Nephron progenitor cell (in vitro differentiated cells): ENCODE measurements at regions not wholly inside any gene's neighbourhood (a gene's known extent, or its start where the extent isn't known, plus 50 kb on each side); places are given as distances from the start of the nearest gene placed in this dataset.
"Not testable (repeated sequence)": the region's sequence is repeated elsewhere in the genome, so short reads cannot be mapped to it uniquely, and the experiment has no call there.

Experiments
- DNase-seq: peaks from one replicate; pipeline ENCODE4 v3.0.0; 2021
- H3K27ac Mint-ChIP-seq: 2 replicates; pipeline ENCODE4 v1.8.0; 2021; ENCODE audit warnings: mild to moderate bottlenecking, moderate library complexity, mixed read lengths
- H3K27me3 Mint-ChIP-seq: 2 replicates; pipeline ENCODE4 v1.8.0; 2021; ENCODE audit warnings: mild to moderate bottlenecking, low read depth, mixed read lengths; ENCODE audit not compliant: poor library complexity
- H3K36me3 Mint-ChIP-seq: 2 replicates; pipeline ENCODE4 v1.8.0; 2021; ENCODE audit warnings: low read depth, mixed read lengths
- H3K4me1 Mint-ChIP-seq: 2 replicates; pipeline ENCODE4 v1.8.0; 2021; ENCODE audit warnings: mixed read lengths
- H3K4me3 Mint-ChIP-seq: 2 replicates; pipeline ENCODE4 v1.8.0; 2021; ENCODE audit warnings: mild to moderate bottlenecking, moderate library complexity, mixed read lengths
- H3K9me3 Mint-ChIP-seq: 2 replicates; pipeline ENCODE4 v1.8.0; 2021; ENCODE audit warnings: mild to moderate bottlenecking, moderate library complexity, mixed read lengths
- TF ChIP-seq, protein P1 (sequence below): fragments of 200-600 bp; sonication (generic); IDR thresholded peaks from 2 replicates; pipeline ENCODE4 v1.5.0; 2021; ENCODE audit warnings: antibody characterized with exemption

DNA sequence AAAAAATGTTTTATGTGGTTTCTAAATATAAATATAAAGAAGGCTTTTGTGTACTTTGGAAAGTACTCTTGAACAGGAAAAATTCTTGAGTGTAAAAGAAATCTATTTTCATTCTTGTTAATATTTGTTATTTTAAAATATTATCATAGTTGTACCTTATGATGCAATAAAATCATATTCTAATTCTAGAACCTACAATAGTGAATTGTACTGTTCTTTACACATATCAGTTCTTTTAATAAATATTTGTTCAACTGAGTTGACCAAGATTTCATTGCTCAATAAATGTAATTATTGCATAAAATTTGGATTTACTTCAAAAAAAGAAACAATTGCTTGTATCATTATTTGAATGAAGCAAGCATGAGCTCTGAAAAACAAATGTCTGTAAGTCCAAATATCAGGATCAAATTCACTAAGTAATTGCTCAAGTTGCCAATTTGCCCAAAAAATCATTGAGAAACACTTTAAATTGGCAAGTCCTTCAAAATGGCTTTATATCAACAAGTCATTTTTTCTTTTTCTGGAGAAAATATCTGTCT is 191.6 kb upstream of the SLC16A7 start:
- Mint-ChIP-seq H3K27ac (no peak overlapping the region), H3K27me3 (no peaks in the 10 kb centered on the region), H3K4me3 (no peak overlapping the region), H3K36me3 (no peaks in the 10 kb centered on the region), H3K9me3 (peaks cover 7% of the 10 kb centered on the region), H3K4me1 (peaks cover 5% of the 10 kb centered on the region)
- TF ChIP-seq, protein P1, sequence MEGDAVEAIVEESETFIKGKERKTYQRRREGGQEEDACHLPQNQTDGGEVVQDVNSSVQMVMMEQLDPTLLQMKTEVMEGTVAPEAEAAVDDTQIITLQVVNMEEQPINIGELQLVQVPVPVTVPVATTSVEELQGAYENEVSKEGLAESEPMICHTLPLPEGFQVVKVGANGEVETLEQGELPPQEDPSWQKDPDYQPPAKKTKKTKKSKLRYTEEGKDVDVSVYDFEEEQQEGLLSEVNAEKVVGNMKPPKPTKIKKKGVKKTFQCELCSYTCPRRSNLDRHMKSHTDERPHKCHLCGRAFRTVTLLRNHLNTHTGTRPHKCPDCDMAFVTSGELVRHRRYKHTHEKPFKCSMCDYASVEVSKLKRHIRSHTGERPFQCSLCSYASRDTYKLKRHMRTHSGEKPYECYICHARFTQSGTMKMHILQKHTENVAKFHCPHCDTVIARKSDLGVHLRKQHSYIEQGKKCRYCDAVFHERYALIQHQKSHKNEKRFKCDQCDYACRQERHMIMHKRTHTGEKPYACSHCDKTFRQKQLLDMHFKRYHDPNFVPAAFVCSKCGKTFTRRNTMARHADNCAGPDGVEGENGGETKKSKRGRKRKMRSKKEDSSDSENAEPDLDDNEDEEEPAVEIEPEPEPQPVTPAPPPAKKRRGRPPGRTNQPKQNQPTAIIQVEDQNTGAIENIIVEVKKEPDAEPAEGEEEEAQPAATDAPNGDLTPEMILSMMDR, result no peak
- no peak for DNase-seq

DNA sequence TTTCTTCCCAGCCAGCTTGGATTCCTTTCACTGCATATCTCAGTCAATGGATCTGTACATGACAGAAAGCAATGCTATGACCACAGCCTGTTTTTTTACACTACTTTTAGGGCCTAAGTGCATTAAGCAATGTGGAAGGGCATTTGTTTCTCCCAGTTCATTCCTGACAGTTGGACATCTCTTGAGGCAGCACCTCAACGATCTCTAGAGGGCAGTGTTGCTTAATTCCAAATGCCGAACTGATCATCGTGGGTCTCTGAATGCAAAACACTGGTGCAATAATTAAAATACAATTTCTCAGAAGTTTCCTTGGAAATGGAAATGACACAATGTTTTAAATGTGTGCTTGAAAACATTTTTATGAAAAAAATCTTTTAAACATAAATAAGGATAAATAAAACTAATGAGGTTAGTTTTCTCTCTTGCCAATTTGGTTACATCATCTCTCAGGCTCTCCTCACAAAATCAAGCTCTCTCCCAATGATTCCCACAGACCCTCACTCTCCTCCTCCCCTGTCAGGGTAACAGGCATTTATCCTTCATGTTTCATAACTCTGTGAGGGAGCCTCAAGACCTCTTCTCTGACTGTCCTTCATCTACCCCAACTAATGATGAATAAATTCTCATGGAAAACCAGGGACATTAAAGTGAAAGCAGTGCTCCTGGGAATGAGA is 192.4 kb upstream of the SLC16A7 start:
- Mint-ChIP-seq H3K27me3 (no peaks in the 10 kb centered on the region), H3K4me3 (no peak overlapping the region), H3K36me3 (no peaks in the 10 kb centered on the region), H3K9me3 (peaks cover 7% of the 10 kb centered on the region), H3K27ac (no peak overlapping the region), H3K4me1 (peaks cover 5% of the 10 kb centered on the region)
- TF ChIP-seq, protein P1, result peak; percentile 77
- DNase-seq, result peak; percentile 48

DNA sequence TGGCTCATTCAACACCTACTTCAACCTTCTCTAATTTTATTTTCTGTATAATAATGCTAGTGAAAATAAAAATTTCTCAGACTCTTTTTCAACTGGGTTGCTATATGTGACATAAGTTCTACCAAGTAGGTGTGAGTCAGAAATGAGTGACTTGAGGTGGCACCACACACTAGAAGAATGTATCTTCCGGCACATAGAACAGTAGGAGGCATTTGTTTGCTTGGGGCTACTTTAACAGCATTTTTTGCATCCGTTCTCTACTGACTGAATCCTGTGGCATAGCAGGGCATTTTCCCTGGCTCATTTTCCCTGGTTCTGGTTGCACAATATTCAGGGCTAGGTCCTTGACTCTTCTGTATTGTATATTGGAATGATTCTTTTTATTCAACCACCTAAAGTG is 194.0 kb upstream of the SLC16A7 start:
- TF ChIP-seq, protein P1, result no peak
- no peak for DNase-seq
- Mint-ChIP-seq H3K4me1 (peaks cover 5% of the 10 kb centered on the region), H3K4me3 (no peak overlapping the region), H3K9me3 (peaks cover 7% of the 10 kb centered on the region), H3K27me3 (no peaks in the 10 kb centered on the region), H3K36me3 (no peaks in the 10 kb centered on the region), H3K27ac (no peak overlapping the region)

DNA sequence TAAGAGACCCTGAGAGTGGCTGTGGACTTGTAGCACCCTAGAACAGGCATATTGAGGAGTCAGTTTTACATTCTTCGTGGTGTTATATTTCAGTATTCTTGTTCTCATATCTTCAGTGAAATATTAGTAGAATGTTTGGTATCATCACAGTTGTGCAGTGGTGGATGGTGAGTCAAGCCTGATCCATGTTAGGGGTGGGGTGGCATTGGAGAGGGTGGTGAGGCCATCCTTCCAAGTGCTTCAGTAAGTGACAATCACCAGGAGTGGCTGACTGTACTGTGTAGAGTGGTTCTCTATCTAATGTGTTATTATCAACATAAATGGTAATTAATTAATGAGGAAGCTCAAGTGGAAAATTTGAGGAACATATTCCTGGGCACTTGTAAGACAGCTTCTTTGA is 197.7 kb upstream of the SLC16A7 start:
- H3K27ac Mint-ChIP-seq, result no peak overlapping the region
- no peak for DNase-seq

DNA sequence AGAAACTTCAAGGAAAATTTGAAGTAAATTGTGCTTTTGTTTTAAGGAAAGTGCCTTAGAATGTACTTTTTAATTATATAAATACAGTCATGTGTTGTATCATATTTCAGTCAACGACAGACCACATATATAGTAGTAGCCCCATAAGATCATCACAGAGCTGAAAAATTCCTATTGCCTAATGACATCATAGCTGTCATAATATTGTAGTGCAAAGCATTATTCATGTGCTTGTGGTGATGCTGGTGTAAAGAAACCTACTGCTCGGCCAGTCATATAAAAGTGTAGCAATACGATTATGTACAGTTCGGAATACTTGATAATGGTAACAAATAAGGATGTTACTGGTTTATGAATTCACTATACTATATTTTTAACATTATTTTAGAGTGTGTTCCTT is 198.9 kb upstream of the SLC16A7 start:
- Mint-ChIP-seq H3K4me1 (no peaks in the 10 kb centered on the region), H3K36me3 (no peaks in the 10 kb centered on the region), H3K27ac (no peak overlapping the region), H3K4me3 (no peak overlapping the region), H3K9me3 (peaks cover 7% of the 10 kb centered on the region), H3K27me3 (no peaks in the 10 kb centered on the region)
- TF ChIP-seq, protein P1, result no peak
- no peak for DNase-seq

More for the DNA sequence above, 197.7 kb upstream of the SLC16A7 start:
- Mint-ChIP-seq H3K27me3 (no peaks in the 10 kb centered on the region), H3K4me3 (no peak overlapping the region), H3K9me3 (peaks cover 7% of the 10 kb centered on the region), H3K36me3 (no peaks in the 10 kb centered on the region), H3K4me1 (no peaks in the 10 kb centered on the region)
- TF ChIP-seq, protein P1, result no peak

DNA sequence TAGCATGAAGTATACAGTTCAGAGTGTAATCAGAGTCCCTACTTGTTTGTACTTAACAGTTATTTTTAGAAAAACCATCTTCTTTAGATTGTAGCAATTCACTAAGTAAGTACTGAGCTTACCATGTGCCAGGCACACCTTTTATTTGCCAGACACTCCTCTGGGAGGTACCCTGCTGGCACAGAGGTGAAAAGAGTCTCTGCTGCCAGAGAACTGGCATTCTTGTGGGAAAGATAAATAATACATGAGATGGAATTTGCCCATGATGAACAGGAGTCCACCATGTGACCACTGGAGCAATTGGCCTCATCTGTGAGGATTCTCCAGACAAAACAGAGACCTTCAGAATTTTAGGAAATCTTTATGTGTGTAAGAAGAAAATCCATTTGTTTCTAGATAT is 199.3 kb upstream of the SLC16A7 start:
- H3K27ac Mint-ChIP-seq, result no peak overlapping the region
- peaks cover 7% of the 10 kb centered on the region for H3K9me3 Mint-ChIP-seq
- no peak overlapping the region for H3K4me3 Mint-ChIP-seq
- H3K4me1 Mint-ChIP-seq, result no peaks in the 10 kb centered on the region
- H3K36me3 Mint-ChIP-seq, result no peaks in the 10 kb centered on the region
- TF ChIP-seq, protein P1, result no peak
- no peak for DNase-seq
- no peaks in the 10 kb centered on the region for H3K27me3 Mint-ChIP-seq

DNA sequence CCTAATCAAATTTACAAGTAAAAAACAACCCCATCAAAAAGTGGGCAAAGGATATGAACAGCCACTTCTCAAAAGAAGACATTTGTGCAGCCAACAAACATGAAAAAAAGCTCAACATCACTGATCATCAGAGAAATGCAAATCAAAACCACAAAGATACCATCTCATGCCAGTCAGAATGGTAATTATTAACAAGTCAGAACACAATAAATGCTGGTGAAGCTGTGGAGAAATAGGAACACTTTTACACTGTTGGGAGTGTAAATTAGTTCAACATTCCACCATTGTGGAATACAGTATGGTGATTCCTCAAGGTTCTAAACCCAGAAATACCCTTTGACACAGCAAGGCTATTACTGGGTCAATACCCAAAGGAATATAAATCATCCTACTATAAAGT is 200.5 kb upstream of the SLC16A7 start:
- H3K9me3 Mint-ChIP-seq, H3K27ac Mint-ChIP-seq, H3K4me1 Mint-ChIP-seq, H3K27me3 Mint-ChIP-seq, H3K4me3 Mint-ChIP-seq, H3K36me3 Mint-ChIP-seq, DNase-seq: not testable (repeated sequence)
